K562 (cell line): ENCODE measurements at regions not wholly inside any gene's neighbourhood (a gene's known extent, or its start where the extent isn't known, plus 50 kb on each side); places are given as distances from the start of the nearest gene placed in this dataset.

Source experiments
- BACH1 ChIP-seq: fragments of 200-800 bp; sonication (Bioruptor generic); IDR thresholded peaks from 2 replicates; pipeline ENCODE4 v1.6.1; 2016; ENCODE audit warnings: missing genetic modification characterization, missing compliant biosample characterization
- CAMTA2 ChIP-seq: fragments of 250-450 bp; sonication (Bioruptor Pico); conservative IDR thresholded peaks from 2 replicates; pipeline ENCODE4 v1.5.1; 2022
- HMG20B ChIP-seq: fragments of 250-450 bp; sonication (Bioruptor Pico); IDR thresholded peaks from 2 replicates; pipeline ENCODE4 v1.5.0; 2021; ENCODE audit warnings: mild to moderate bottlenecking
- ZBTB17 ChIP-seq: fragments of 450-650 bp; formaldehyde crosslinking; IDR thresholded peaks from 2 replicates; pipeline ENCODE4 v1.4.0; 2020; ENCODE audit warnings: mild to moderate bottlenecking

- TF ChIP-seq HMG20B (CRISPR knock-in tag): no peak
- no peak for TF ChIP-seq ZBTB17 (CRISPR knock-in tag)
- TF ChIP-seq BACH1 (tag): no peak
- TF ChIP-seq CAMTA2 (CRISPR knock-in tag): no peak
Measured at GRCh38 chr5:124895236-124895635, 148.8 kb upstream of the ZNF608 start.
